Activated naive CD4-positive, alpha-beta T cell treated with anti-CD3 and anti-CD28 coated beads, Interleukin-2, amount 50 U/mL, for 16 hours (primary cell): ENCODE measurements at regions not wholly inside any gene's neighbourhood (a gene's known extent, or its start where the extent isn't known, plus 50 kb on each side); places are given as distances from the start of the nearest gene placed in this dataset.
"Not testable (repeated sequence)": the region's sequence is repeated elsewhere in the genome, so short reads cannot be mapped to it uniquely, and the experiment has no call there.

Experiments
- DNase-seq: peaks from one replicate; pipeline ENCODE4 v3.0.0-alpha.2; 2020

DNA sequence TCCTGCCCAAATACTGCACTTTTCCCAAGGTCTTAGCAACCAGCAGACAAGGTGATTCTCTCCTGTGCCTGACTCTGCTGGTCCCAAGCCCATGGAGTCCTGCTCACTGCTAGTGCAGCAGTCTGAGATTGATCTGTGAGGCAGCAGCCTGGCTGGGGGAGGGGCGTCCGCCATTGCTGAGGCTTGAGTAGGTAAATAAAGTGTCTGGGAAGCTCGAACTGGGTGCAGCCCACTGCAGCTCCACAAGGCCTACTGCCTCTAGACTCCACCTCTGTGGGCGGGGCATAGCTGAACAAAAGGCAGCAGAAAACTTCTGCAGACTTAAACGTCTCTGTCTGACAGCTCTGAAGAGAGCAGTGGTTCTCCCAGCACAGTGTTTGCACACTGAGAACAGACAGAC, 258.7 kb downstream of the ABCC12 start:
- DNase-seq: not testable (repeated sequence)

DNA sequence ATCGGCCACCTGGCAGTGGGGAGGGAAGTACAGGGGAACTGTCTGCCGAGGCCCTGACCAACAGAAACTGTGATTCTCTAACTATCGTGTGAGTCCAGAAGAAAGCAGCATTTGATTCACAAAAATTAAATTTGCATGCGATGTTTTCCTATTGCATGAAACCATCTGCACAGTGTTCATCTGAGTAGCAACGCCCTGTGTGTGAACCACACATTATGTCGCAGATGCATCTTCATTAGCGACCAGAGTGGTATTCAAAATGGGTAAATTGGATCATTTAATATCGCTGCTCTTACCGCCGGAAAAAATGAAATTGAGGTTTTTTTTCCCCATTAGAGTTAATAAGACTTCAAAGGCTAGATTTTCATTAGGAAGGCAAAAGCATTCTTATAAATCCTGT, 260.6 kb downstream of the ABCC12 start:
- no peak for DNase-seq

DNA sequence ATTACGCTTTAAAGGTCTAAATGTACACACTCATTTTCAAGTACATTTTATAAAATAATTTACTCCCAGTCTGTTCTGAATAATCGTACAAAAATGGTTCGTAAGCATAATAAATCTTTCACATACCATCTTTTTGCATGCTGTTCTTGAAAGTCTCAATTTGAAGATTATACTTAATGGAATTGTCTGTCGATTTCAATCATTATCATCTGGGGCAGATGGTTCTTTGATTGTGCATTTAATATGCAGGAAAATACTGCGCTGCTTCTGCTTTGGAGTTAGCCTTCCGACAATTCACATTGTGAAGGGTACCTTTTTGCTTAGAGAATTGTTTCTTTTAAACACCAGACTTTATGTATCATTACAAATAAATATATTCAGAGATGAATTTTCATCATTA, 262.8 kb downstream of the ABCC12 start:
- DNase-seq: no peak

DNA sequence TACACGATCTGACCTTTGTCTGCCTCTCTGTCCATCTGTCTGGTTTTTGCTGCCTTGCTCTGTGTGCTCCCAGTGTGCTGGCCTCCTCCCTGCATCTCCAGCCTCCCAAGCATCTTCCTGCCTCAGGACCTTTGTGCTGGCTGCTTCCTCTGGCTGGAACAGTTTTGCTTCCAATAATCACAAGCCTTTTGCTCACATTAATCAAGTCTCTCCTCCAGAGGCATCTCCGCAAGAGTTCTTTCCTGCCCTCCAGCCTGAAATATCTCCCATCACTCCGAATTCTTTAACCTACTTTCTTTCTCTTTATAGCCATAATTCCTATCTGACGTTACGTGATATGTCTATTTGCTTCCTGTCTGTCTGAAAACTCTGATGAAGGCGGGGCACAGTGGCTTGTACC, 267.1 kb downstream of the ABCC12 start:
- DNase-seq: no peak

DNA sequence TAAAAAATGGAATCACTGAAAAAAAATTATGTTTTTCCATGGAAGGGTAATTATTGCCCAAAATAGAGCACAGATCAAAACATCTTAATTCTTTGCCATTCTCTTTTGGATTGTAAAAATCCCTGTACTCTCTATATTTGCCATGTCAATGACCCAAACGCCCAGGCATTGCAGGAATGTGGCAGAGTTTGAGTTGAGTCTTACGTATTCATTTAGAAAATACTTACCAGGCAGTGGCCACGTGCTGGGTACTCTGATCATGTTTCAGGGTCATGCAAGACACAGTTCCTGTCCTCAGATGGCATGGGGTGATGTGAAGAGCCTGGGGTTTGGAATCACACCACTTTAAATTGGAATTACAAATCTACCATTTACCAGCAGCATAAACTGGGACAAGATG, 267.7 kb downstream of the ABCC12 start:
- DNase-seq: no peak

DNA sequence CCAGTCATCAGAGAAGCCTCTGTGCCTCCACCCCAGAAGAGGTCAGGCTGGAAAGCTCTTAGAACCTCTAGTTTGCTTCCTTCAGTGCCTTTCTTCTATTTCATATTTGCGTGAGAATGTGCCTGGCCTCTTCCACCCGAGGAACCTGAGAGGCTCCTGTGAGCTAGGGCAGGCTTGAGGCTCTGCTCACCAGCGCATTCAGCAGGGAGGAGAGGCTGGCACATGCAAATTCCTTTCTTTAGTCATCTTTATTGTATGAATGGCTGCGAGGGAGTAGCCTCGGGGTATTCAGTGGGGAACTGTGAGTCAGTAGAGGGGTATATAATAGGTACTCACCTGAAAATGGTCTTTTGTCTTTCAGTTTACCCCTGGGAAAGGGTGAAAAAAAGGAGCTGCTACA, 268.3 kb downstream of the ABCC12 start:
- DNase-seq: no peak

DNA sequence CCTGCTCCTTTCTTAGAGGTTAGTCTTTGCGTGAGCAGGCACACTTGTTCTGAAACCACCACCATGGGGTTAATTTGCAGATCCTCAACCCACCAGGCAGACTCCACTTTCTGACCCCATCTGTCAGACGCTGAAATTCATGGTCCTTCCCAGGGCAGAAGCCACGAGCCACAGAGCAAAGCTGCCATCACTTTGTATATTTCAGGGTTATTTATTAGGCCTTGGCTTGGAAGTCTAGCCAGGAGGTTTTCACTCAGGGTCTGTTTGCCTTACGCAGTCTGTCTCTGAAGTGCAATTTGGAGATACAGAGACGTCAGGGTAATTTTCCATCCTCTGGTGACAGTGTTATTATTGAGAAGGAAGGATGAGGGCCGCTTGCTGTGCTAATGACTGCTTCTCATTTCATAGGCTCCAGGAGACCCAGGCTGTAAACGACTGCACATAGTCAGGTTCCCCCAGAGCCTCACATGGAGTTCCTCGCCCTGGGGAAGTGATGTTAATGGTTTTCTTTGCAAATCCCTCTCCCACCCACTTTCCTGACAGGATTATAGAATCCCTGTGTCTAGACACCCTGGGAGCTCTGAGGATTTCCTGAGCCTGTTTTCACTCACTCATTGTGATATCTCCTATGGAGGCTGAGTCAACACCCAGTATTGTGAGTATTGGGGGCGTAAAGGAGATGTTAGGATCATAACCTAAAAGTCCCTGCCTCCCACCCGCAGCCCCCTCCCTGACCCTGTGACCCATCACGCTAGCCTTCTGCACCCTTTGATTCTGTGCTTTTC, 269.0 kb downstream of the ABCC12 start:
- DNase-seq: no peak

DNA sequence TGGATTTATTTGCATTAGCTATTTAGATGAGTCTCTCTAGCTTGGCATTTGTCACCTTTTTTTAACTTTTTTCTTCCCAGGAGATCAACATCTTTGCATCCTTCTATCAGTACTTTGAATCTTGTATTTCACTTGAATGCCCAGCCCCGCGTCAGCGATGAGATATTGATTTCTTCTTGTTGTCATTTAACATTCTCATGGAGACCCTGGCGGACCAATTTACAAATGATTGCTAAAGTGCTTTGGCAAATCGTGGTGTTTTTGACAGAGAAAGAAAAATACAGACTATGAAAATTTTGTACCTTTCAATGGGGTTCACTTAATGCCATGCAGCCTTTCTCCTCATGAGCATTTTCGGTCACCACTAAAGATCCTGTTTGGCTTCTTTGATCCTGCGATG, 269.7 kb downstream of the ABCC12 start:
- no peak for DNase-seq

DNA sequence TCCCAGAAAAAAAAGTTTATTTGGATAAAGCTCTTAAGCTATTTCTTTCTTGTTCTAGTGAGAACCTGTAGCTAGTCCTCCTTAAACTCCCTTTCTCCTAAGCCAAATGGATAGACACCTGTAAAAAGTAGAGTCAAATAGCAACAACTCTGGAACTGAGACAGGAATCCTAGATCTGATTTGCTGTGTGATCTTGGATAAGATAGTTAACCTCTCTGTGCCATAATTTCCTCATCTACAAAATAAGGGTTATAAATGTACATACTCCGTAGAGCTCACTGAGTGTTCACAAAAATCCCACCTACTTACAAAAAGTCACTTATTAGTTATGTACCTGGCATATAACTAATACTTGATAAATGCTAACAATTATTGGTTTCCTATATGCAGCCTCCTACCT, 270.3 kb downstream of the ABCC12 start:
- DNase-seq: no peak

DNA sequence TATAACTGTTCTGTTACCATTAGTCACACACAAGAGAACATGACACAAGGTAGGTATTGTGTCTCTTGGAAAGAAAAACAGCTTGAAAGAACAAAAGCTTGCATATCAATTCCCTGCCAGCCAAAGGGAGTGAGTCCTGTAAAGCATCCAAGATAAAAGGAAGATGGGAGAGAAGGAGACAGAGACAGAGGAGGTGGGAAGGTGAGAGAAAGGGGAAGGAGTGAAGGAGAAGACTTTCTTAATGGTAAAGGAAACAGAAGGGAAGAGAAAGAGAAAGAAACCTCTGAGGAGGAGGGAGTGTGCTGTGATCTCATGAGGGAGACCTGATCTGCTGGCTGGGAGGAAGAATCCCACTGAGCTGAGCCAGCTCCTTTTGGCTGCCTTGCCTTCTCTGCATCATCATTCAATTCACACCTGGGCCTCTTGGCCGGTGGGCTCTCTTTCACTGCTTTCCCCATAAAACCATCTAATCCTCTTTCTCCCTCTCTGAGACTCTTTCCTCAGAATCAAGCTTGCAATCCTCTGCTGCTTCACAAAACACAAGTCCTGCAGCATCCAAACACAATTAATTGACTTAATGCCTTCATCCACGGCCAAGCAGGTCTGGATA, 271.6 kb downstream of the ABCC12 start:
- no peak for DNase-seq

DNA sequence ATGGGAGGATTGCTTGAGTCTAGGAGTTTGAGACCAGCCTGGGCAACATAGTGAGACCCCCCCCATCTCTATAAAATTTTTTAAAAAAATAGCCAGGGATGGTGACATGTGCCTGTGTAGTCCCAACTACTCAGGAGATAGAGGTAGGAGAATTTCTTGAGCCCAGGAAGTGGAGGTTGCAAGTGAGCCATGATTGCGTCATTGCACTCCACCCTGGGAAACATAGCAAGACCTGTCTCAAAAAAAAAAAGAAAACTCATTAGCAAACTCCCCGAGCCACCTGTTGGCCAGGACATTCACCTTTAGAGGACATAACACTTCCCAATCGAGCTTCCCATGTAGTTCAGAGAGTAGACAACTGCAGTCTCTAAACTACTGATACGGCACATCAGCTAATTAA, 274.2 kb downstream of the ABCC12 start:
- DNase-seq: no peak

DNA sequence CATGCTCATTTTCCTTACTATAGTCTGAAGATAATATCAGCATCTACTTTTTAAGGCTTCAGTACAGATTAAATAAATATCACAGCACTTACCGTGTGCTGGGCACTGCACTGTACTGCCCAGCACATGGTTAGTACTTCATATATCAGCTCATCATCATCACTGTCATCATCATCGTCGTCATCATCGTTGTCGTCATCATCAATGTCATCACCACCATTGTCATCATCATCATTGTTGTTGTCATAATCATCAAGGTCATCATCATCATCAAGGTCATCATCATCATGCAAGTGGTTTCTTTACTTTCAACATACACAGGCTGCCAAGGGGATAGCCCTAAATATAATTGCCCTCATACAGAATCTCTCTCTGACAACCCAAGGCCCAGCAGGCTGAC, 275.1 kb downstream of the ABCC12 start:
- no peak for DNase-seq

DNA sequence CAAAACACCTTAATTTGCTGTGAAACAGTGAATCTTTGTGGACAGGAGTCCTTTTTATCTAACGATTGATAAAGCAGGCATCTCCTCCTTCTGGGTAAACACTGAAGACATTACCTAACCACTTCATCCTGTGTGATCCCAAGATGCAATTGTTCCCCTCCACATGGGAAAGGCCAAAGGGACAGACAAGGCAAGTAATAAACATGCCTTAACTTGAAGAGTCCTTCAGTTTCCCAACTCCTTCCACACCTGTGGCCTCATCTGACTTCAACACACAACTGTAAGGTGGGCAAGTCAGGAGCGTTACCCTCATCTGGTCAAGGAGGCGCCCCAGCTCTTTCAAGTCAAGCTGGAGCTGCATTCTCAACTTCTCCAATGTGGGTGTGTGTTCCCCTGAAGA, 278.6 kb downstream of the ABCC12 start:
- DNase-seq: no peak

DNA sequence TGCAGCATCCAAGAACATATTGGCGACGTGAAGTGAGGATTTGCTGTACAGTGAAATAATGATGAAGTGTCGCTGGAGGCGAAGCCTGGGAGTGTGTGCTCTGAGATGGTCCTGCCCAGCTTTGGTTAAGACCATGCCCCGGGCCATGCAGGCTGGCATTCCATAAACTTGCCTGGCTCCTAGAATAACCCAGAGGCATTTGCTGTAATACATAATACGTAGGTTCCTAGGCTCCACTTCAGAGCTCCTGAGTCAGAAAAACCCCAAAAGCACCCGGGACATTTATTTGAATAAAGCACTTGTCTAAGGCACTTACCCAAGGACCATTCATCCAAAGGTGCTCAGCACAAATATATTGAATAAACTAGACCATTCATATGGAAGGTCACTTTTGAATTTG, 279.3 kb downstream of the ABCC12 start:
- DNase-seq: no peak

DNA sequence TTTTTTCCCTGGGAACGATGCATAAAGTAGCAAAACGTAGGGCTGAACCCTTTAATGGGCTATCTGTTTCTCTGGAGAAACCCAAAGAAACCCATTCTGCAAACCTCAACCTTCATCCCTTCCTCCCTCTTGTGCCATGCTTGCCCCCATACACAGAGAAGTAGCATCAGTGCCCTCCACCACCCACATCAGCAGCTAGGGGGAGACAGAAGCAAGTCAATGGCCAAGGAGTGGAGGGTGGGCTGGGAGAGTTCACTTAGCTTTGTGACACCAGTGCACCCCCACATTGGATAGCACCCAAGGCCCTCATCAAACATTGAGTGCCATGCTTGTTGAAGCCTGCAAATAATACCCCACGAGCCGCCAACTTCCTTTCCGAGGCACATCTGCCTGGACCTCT, 282.4 kb downstream of the ABCC12 start:
- no peak for DNase-seq

DNA sequence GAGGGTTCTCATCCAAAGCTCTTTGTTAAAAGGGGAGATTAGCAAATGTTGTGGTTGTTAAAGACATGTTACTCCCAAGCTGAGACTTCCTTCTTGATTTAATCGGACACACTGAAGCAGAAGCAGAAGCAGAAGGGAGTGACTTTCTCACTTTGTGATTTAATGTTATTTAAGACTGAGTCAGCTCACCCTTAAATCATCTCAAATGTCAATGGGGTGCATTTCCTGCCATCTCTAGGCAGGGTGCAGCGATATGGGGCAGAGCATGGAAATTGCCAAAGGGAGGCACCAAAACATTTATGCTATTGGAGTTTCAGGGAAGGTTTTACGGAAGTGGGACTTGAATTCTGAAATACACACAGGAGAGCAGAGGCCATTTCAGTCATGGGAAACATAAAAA, 283.6 kb downstream of the ABCC12 start:
- no peak for DNase-seq

DNA sequence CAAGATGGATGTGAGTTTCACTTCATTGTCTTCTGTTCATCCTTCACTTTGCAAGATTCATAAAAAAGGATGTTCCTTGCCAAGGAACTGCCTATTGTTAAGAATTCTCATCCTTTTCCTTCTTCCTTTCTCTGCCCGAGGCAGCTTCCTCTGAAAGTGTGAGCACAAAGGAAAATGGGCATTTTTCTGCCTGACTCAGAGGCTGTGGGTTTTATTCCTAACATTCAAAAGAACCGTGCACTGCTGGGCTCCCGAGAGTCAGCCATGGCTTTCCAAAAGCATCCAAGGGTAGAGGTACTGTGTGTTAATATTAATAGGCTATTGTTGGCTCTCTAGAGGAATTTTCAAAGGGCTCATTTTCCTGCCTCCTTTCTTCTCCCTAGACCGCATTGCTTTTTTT, 289.4 kb downstream of the ABCC12 start:
- no peak for DNase-seq

DNA sequence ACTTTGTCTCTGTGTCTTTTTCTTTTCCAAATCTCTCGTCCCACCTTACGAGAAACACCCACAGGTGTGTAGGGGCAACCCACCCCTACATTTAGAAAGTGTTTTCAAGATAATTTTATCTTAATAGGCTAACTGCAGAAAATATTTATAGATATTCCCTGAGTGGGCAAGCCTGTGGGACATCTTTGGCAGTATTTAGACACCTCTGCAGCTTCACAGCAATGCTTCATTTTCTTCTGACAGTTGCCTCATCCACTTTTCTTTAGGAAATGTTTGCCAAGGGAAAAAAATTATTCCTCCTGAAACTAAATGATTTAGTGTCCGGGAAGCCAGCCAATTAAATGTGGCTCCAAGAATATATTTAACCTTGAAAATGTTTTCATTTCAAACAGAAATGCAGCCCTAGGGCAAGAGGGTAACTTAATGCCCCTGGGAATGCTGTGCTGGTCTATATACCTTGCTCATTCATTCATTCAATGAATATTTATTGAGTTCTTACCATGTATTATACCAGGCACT, 290.4 kb downstream of the ABCC12 start:
- no peak for DNase-seq

DNA sequence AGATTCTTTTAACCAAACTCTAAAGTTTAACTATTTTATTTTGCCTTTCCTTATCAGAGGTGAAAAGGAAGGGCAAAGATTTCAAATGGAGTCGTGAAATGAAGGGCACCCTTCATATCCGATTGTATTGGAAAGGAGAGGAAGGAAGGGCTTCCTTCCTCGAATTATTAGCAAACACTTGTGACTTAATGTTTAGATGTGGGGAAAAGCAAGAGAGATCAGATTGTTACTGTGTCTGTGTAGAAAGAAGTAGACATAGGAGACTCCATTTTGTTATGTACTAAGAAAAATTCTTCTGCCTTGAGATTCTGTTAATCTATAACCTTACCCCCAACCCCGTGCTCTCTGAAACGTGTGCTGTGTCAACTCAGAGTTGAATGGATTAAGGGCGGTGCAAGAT, 291.5 kb downstream of the ABCC12 start:
- DNase-seq: not testable (repeated sequence)

DNA sequence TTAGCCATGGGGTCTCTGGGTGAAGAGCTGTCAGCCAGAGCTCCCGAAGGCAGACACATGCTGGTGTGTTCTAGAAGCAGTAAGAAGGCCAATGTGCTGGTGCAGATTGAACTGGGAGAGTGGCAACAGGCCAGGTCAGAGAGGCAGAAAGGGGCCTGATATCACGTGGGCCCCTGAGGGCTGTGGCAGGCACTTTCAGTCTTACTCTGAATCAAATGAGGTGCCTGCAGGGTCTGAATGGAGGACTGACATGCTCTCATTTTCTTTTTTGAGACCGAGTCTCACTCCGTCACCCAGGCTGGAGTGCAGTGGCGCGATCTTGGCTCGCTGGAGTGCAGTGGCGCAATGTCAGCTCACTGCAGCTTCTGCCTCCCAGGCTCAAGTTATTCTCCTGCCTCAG, 293.8 kb downstream of the ABCC12 start:
- DNase-seq: no peak

DNA sequence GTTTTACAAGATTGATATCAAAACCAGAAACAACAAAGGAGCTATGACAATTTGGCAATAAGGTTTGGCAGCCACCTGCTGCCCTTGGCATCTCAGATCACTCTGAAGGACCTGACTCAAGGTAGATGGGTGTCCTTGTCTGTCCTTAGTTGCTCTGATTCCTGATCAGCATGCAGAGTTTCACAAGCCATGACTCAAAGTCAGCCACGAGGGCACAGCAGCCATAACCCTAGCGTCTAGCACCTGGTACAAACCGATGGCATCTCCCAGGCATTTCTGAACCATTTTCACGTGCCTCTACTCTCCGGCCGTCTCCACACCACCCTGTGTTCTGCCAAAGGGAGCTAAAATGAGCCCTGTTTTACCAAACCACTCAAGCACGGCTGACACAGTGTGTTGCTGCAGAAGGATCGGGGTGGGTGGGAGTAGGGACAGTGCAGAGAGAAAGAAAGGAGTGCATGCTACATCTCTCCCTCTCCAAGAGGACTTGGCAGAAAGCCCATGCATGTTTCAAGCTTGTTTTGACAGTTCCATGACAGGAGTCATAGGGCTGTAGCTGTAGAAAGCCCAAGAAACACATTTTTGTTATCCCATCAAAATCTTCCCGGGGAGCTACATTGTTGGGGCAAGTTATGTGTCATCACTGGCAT, 297.3 kb downstream of the ABCC12 start:
- DNase-seq: no peak

DNA sequence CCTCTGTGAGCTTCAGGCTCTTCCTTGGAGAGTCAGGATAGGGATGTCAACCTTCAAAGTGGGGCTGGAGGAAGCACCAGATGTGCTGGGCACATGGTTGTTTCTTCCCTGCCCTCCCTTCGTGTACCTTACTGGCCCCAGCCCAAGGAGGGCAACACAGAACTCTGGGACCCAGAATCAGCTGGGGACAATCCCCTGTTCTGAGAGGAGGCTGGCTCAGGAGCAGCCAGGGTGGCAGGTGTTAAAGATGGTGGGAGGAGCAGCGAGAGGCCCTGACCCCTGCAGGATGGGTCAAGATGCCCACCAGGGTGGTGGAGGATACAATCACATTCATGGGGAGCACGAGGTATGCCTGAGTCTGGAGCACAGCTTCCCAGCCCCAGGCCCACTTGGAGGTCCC, 300.4 kb downstream of the ABCC12 start:
- DNase-seq: no peak

DNA sequence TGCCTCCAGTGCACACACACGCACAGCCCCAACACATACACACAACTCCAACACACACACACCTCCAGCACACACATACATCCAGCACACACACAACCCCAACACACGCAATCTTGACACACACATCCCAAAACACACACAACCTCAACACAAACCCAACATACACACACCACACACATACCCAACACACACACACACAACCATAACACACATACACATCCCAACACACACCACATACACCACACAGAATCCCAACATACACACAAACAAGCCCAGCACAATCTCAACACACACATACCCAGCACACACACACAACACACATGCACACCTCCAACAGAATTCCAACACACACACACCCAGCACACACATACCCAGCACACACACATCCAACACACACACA, 301.1 kb downstream of the ABCC12 start:
- no peak for DNase-seq

DNA sequence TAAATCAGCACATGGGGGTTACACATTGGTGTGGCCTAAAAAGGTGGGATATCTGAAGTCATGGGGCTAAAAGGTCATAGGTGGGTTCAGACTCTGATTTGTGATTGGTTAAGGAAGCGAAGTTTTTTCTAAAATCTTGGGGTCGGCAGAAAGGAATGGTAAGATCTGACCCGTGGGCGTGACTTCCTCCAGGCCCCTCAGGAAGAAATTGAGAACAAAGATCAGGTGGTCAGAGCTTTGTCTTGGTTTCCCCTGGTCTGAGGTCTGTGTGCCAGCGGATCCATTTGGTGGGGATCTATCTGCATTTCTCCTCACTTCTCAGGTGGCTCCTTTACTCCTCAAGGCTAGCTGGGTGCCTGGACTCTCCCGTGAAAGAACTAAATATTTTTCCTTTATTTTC, 302.8 kb downstream of the ABCC12 start:
- DNase-seq: no peak
